MCF 10A (cell line): ENCODE measurements at regions not wholly inside any gene's neighbourhood (a gene's known extent, or its start where the extent isn't known, plus 50 kb on each side); places are given as distances from the start of the nearest gene placed in this dataset.

ENCODE experiments used
- BruUV-seq: library from RNA; stranded (reverse); fragments of 400-500 nt; replicated peaks from 2 replicates; lab custom pipeline; 2021; lab: Mats Ljungman, UMichigan
- CTCF ChIA-PET: fragments of 300-600 bp; sonication (Branson Sonifier 250); formaldehyde crosslinking; extraction: SDS; loops from one replicate; lab custom pipeline; 2021; ENCODE audit warnings: antibody characterized with exemption, inconsistent platforms; lab: Yijun Ruan, JAX
- POLR2A ChIA-PET: fragments of 300-600, 350-650 bp; sonication (Branson Sonifier 250); formaldehyde crosslinking; extraction: SDS; loops from one replicate; lab custom pipeline; 2020; ENCODE audit warnings: antibody characterized with exemption, inconsistent platforms; lab: Yijun Ruan, JAX
- DNase-seq: peaks from one replicate; pipeline ENCODE4 v3.0.0-alpha.2; 2018; ENCODE audit not compliant: unreplicated experiment
- H3K27ac Mint-ChIP-seq: one replicate; pipeline ENCODE4 v1.8.0; 2022; ENCODE audit warnings: mild to moderate bottlenecking, low read depth, mixed read lengths; ENCODE audit not compliant: unreplicated experiment
- H3K27me3 Mint-ChIP-seq: one replicate; pipeline ENCODE4 v1.8.0; 2022; ENCODE audit warnings: mixed read lengths; ENCODE audit not compliant: insufficient read depth, unreplicated experiment
- H3K36me3 Mint-ChIP-seq: one replicate; pipeline ENCODE4 v1.8.0; 2022; ENCODE audit warnings: mild to moderate bottlenecking, moderate library complexity, mixed read lengths; ENCODE audit not compliant: insufficient read depth, unreplicated experiment
- H3K4me1 Mint-ChIP-seq: one replicate; pipeline ENCODE4 v1.8.0; 2022; ENCODE audit warnings: mixed read lengths; ENCODE audit not compliant: insufficient read depth, unreplicated experiment
- H3K4me3 Mint-ChIP-seq: one replicate; pipeline ENCODE4 v1.8.0; 2022; ENCODE audit warnings: mild to moderate bottlenecking, moderate library complexity, mixed read lengths; ENCODE audit not compliant: unreplicated experiment
- H3K9me3 Mint-ChIP-seq: one replicate; pipeline ENCODE4 v1.8.0; 2022; ENCODE audit warnings: mixed read lengths; ENCODE audit not compliant: unreplicated experiment
- CTCF ChIP-seq: fragments of 200-600 bp; IDR thresholded peaks from one replicate; pipeline ENCODE4 v1.8.0; 2022; ENCODE audit warnings: antibody characterized with exemption, mild to moderate bottlenecking; ENCODE audit not compliant: unreplicated experiment
- intact Hi-C: fragments of 100-400 bp; cut with micrococcal nuclease; formaldehyde crosslinking; loops from 2 replicates; pipeline ENCODE4 v1.14.1; 2022

GRCh38 chr2:216922175-216922780 lies 62.4 kb upstream of the TNP1 start:
- Mint-ChIP-seq H3K27ac (no peak overlapping the region), H3K4me3 (no peak overlapping the region), H3K36me3 (no peaks in the 10 kb centered on the region), H3K4me1 (peaks cover 15% of the 10 kb centered on the region), H3K27me3 (no peaks in the 10 kb centered on the region), H3K9me3 (no peaks in the 10 kb centered on the region)
- no peak for TF ChIP-seq CTCF
- DNase-seq: no peak
- intact Hi-C loops: no loop called here
- POLR2A ChIA-PET: no interaction called here
- CTCF ChIA-PET: no interaction called here
- BruUV-seq: no TSS peak

- POLR2A ChIA-PET: no interaction called here
- DNase-seq: no peak
- CTCF ChIA-PET: no interaction called here
- Mint-ChIP-seq H3K27ac (no peak overlapping the region), H3K36me3 (no peaks in the 10 kb centered on the region), H3K4me3 (no peak overlapping the region), H3K27me3 (no peaks in the 10 kb centered on the region), H3K9me3 (no peaks in the 10 kb centered on the region), H3K4me1 (peaks cover 15% of the 10 kb centered on the region)
- intact Hi-C loops: no loop called here
- BruUV-seq: no TSS peak
- TF ChIP-seq CTCF: no peak
Observed at GRCh38 chr2:216920937-216921456, 61.1 kb upstream of the TNP1 start.

- Mint-ChIP-seq H3K27ac (no peak overlapping the region), H3K4me3 (no peak overlapping the region), H3K9me3 (no peaks in the 10 kb centered on the region), H3K4me1 (peaks cover 15% of the 10 kb centered on the region), H3K27me3 (no peaks in the 10 kb centered on the region), H3K36me3 (no peaks in the 10 kb centered on the region)
- no peak for TF ChIP-seq CTCF
- ChIA-PET CTCF (no interaction called here), POLR2A (no interaction called here)
- no TSS peak for BruUV-seq
- DNase-seq: no peak
- intact Hi-C loops: no loop called here
Observed at GRCh38 chr2:216920143-216920876, 60.4 kb upstream of the TNP1 start.

DNA sequence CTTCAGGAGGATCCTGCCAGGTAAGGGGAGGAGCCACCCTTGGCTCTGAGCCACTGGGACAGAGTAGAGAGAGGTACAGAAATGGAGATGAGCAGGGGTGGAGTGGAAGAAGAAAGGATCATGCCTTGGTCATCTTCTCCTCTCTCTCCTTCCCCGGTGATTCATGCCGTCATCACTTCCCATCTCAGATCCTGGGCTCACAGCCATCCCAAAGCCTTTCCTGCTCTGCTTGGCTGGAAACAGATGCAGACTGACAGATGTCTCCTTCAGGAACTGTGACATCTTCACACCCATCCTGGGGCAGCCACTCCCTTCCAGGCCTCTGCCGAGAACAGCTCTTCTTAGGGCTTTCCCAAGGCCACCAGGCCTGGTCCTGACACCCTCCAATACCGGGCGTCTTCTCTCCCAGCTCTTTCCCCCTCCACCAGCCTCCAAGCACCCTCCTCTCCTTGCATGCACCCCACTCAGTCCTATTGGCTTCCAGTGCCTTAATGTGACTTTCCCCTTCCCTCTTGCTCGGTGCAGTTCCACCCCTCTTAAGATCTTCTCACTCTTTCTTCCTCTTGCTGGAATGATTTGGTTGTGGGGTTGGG lies 58.3 kb upstream of the TNP1 start:
- Mint-ChIP-seq H3K27me3 (no peaks in the 10 kb centered on the region), H3K27ac (no peak overlapping the region), H3K9me3 (no peaks in the 10 kb centered on the region), H3K36me3 (no peaks in the 10 kb centered on the region), H3K4me1 (peaks cover 15% of the 10 kb centered on the region), H3K4me3 (no peak overlapping the region)
- intact Hi-C loops: no loop called here
- DNase-seq: peak; percentile 89
- BruUV-seq: no TSS peak
- ChIA-PET POLR2A (interaction anchor here (0.5 kb wide), 1 partner anchor 231 kb away, joined by 4 read pairs; no protein-coding TSS in a partner anchor), CTCF (no interaction called here)
- TF ChIP-seq CTCF: no peak
